MCF 10A (cell line): ENCODE measurements at regions not wholly inside any gene's neighbourhood (a gene's known extent, or its start where the extent isn't known, plus 50 kb on each side); places are given as distances from the start of the nearest gene placed in this dataset.

Source experiments
- BruUV-seq: library from RNA; stranded (reverse); fragments of 400-500 nt; replicated peaks from 2 replicates; lab custom pipeline; 2021; lab: Mats Ljungman, UMichigan
- CTCF ChIA-PET: fragments of 300-600 bp; sonication (Branson Sonifier 250); formaldehyde crosslinking; extraction: SDS; loops from one replicate; lab custom pipeline; 2021; ENCODE audit warnings: antibody characterized with exemption, inconsistent platforms; lab: Yijun Ruan, JAX
- POLR2A ChIA-PET: fragments of 300-600, 350-650 bp; sonication (Branson Sonifier 250); formaldehyde crosslinking; extraction: SDS; loops from one replicate; lab custom pipeline; 2020; ENCODE audit warnings: antibody characterized with exemption, inconsistent platforms; lab: Yijun Ruan, JAX
- DNase-seq: peaks from one replicate; pipeline ENCODE4 v3.0.0-alpha.2; 2018; ENCODE audit not compliant: unreplicated experiment
- H3K27ac Mint-ChIP-seq: one replicate; pipeline ENCODE4 v1.8.0; 2022; ENCODE audit warnings: mild to moderate bottlenecking, low read depth, mixed read lengths; ENCODE audit not compliant: unreplicated experiment
- H3K27me3 Mint-ChIP-seq: one replicate; pipeline ENCODE4 v1.8.0; 2022; ENCODE audit warnings: mixed read lengths; ENCODE audit not compliant: insufficient read depth, unreplicated experiment
- H3K36me3 Mint-ChIP-seq: one replicate; pipeline ENCODE4 v1.8.0; 2022; ENCODE audit warnings: mild to moderate bottlenecking, moderate library complexity, mixed read lengths; ENCODE audit not compliant: insufficient read depth, unreplicated experiment
- H3K4me1 Mint-ChIP-seq: one replicate; pipeline ENCODE4 v1.8.0; 2022; ENCODE audit warnings: mixed read lengths; ENCODE audit not compliant: insufficient read depth, unreplicated experiment
- H3K4me3 Mint-ChIP-seq: one replicate; pipeline ENCODE4 v1.8.0; 2022; ENCODE audit warnings: mild to moderate bottlenecking, moderate library complexity, mixed read lengths; ENCODE audit not compliant: unreplicated experiment
- H3K9me3 Mint-ChIP-seq: one replicate; pipeline ENCODE4 v1.8.0; 2022; ENCODE audit warnings: mixed read lengths; ENCODE audit not compliant: unreplicated experiment
- CTCF ChIP-seq: fragments of 200-600 bp; IDR thresholded peaks from one replicate; pipeline ENCODE4 v1.8.0; 2022; ENCODE audit warnings: antibody characterized with exemption, mild to moderate bottlenecking; ENCODE audit not compliant: unreplicated experiment
- intact Hi-C: fragments of 100-400 bp; cut with micrococcal nuclease; formaldehyde crosslinking; loops from 2 replicates; pipeline ENCODE4 v1.14.1; 2022

GRCh38 chr3:135559802-135560201 is 405.7 kb upstream of the PPP2R3A start:
- CTCF ChIA-PET: interaction anchor here (0.6 kb wide), 1 partner anchor 1361 kb away, joined by 3 read pairs; no protein-coding TSS in a partner anchor
- no peak for DNase-seq

GRCh38 chr3:135560847-135561246 is 404.7 kb upstream of the PPP2R3A start:
- BruUV-seq: no TSS peak
- peaks cover 19% of the 10 kb centered on the region for H3K9me3 Mint-ChIP-seq
- ChIA-PET POLR2A (no interaction called here), CTCF (no interaction called here)
- H3K4me1 Mint-ChIP-seq: no peaks in the 10 kb centered on the region
- no peak for DNase-seq
- H3K4me3 Mint-ChIP-seq: no peak overlapping the region
- no peak overlapping the region for H3K27ac Mint-ChIP-seq
- no peak for TF ChIP-seq CTCF
- H3K27me3 Mint-ChIP-seq: no peaks in the 10 kb centered on the region
- H3K36me3 Mint-ChIP-seq: no peaks in the 10 kb centered on the region
- intact Hi-C loops: no loop called here

More at GRCh38 chr3:135559802-135560201, 405.7 kb upstream of the PPP2R3A start:
- POLR2A ChIA-PET: no interaction called here
- intact Hi-C loops: no loop called here
- H3K4me3 Mint-ChIP-seq: no peak overlapping the region
- H3K36me3 Mint-ChIP-seq: no peaks in the 10 kb centered on the region
- H3K27me3 Mint-ChIP-seq: no peaks in the 10 kb centered on the region
- no peak overlapping the region for H3K27ac Mint-ChIP-seq
- no peaks in the 10 kb centered on the region for H3K4me1 Mint-ChIP-seq
- BruUV-seq: no TSS peak
- TF ChIP-seq CTCF: no peak
- H3K9me3 Mint-ChIP-seq: peaks cover 17% of the 10 kb centered on the region

- no peak for DNase-seq
- TF ChIP-seq CTCF: no peak
- ChIA-PET POLR2A (no interaction called here), CTCF (interaction anchor here (0.7 kb wide), 1 partner anchor 14 kb away, joined by 3 read pairs; no protein-coding TSS in a partner anchor)
- intact Hi-C loops: no loop called here
- H3K9me3 Mint-ChIP-seq: peaks cover 25% of the 10 kb centered on the region
- no peaks in the 10 kb centered on the region for H3K27me3 Mint-ChIP-seq
- no peak overlapping the region for H3K4me3 Mint-ChIP-seq
- no TSS peak for BruUV-seq
- no peaks in the 10 kb centered on the region for H3K36me3 Mint-ChIP-seq
- no peak overlapping the region for H3K27ac Mint-ChIP-seq
- H3K4me1 Mint-ChIP-seq: no peaks in the 10 kb centered on the region
Observed at GRCh38 chr3:135564696-135565095, 400.8 kb upstream of the PPP2R3A start.

- CTCF ChIA-PET: no interaction called here
Observed at GRCh38 chr3:135565546-135565945, 400.0 kb upstream of the PPP2R3A start.

More at GRCh38 chr3:135565546-135565945, 400.0 kb upstream of the PPP2R3A start:
- H3K9me3 Mint-ChIP-seq: peaks cover 25% of the 10 kb centered on the region
- intact Hi-C loops: no loop called here
- H3K36me3 Mint-ChIP-seq: no peaks in the 10 kb centered on the region
- H3K4me1 Mint-ChIP-seq: no peaks in the 10 kb centered on the region
- TF ChIP-seq CTCF: no peak
- POLR2A ChIA-PET: no interaction called here
- no peak overlapping the region for H3K27ac Mint-ChIP-seq
- H3K4me3 Mint-ChIP-seq: no peak overlapping the region
- no peaks in the 10 kb centered on the region for H3K27me3 Mint-ChIP-seq
- BruUV-seq: no TSS peak
- DNase-seq: no peak
